T-helper 2 cell treated with Interferon-gamma antibody and Interleukin-4, amounts not matched to agents 100 ng/mL and 5 ng/mL, for 36 hours (primary cell): ENCODE measurements at regions not wholly inside any gene's neighbourhood (a gene's known extent, or its start where the extent isn't known, plus 50 kb on each side); places are given as distances from the start of the nearest gene placed in this dataset.

Source experiments
- intact Hi-C: fragments of 100-400 bp; cut with micrococcal nuclease; formaldehyde crosslinking; loops from one replicate; pipeline ENCODE4 v1.15.1; 2023

DNA sequence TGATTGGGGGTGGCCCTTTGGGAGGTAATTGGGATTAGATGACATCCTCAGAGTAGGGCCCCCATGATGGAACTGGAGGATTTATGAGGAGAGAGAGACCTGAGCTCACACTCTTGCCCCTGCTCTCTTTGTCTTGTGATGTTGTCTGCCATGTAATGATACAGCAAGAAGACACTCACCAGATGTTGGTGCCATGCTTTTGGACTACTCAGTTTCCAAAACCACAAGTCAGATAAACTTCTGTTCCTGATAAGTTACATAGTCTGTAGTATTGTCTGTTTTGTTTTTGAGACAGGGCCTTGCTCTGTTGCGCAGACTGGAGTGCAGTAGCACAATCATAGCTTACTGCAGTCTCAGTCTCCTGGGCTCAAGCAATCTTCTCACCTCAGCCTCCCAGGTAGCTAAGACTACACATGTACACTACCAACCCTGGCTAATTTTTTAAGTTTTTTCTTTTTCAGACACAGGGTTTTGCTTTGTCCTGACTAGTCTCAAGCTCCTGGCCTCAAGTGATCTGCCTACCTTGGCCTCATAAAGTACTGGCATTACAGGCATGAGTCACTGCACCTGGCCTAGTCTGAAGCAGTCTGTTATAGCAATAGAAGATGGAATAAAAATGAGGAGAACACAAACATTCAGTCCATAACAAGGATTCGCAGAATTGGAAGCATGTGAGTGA is 115.0 kb upstream of the GALNT2 start:
- intact Hi-C loops, result no loop called here

GRCh38 chr1:229952670-229953520 is 114.1 kb upstream of the GALNT2 start:
- intact Hi-C loops, result no loop called here

DNA sequence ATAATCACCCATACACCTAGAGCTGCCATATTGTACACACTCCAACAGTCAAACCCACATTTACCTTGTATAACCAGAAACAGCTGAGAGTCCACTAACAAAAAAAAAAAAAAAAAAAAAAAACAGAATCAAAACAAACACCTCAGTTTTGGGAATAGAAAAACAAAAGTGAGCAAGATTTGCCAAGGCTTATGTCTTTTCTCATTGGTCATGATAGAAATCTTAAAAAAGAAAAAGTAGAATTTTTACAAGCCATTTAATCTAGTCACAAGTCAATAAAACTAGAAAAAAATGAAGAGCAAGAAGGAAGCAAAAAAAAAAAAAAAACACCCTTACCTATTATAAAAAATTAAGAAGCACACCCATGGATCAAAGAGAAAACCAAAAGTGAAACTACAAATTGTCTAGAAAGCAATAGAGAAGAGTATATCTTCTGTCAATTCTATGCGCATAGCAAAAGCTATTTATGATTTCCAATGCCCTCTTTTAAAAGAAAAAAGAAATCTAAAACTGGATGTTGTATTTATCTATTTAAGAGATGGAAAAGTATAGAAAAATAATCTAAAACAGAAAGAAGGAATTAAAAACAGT is 113.2 kb upstream of the GALNT2 start:
- intact Hi-C loops, result no loop called here

GRCh38 chr1:229964281-229964680 is 102.8 kb upstream of the GALNT2 start:
- intact Hi-C loops, result no loop called here

- intact Hi-C loops, result no loop called here
Observed at GRCh38 chr1:229970714-229971113, 96.3 kb upstream of the GALNT2 start.

- intact Hi-C loops, result no loop called here
Observed at GRCh38 chr1:229971141-229971540, 95.9 kb upstream of the GALNT2 start.

GRCh38 chr1:229972600-229973296 is 94.3 kb upstream of the GALNT2 start:
- intact Hi-C loops, result no loop called here

GRCh38 chr1:229973297-229973612 is 93.8 kb upstream of the GALNT2 start:
- intact Hi-C loops, result no loop called here

DNA sequence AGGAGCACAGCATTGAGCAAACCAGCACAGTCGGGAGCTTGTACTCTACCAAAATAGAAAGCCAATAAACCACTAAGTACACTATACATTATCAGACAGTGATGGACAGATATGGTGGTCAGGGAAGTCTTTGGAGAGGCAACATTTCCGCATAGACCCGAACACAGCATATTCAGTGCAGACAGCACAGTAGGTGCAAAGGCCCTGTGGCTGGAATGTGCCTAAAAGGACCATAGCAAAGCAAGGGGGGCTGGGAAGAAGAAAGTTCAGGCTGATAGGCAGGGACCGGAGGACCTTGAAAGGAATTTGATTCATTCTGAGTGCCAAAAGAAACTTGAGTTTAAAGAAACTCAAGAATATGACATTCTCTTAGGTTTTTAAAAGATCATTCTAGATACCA is 92.0 kb upstream of the GALNT2 start:
- intact Hi-C loops, result no loop called here

DNA sequence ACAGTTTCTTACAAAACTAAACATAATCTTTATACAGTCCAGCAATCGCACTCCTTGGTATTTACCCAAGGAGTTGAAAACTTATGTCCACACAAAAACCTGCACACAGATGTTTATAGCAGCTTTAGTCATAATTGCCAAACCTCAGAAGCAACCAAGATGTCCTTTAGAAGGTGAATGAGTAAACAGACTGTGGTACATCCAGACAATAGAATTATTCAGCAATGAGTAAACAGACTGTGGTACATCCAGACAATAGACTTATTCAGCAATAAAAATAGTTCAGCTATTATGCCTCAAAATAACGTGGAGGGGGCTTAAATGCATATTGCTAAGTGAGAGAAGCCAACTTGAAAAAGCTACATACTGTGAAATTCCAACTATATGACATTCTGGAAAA is 87.0 kb upstream of the GALNT2 start:
- intact Hi-C loops, result no loop called here

DNA sequence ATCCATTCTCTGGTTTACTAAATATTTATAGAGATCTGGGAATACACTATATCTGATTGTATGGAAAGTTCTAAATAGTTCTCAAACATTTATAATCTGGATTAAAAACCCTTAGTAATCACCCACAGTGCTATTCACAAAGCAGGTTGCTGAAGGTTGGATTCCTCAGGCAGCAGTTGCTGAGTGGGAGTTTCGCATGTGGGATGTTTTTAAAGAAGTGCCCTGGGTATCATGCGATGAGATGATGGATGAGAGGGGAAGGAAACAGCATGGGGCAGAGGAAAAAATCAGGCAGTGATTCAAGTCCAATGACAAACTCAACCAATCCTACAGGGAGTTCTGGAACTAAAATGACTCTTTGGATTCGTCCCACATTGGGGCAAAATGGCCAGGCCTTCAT is 85.3 kb upstream of the GALNT2 start:
- intact Hi-C loops, result no loop called here

- intact Hi-C loops, result no loop called here
Observed at GRCh38 chr1:229984310-229984991, 82.6 kb upstream of the GALNT2 start.

- intact Hi-C loops, result no loop called here
Observed at GRCh38 chr1:229984992-229985612, 81.9 kb upstream of the GALNT2 start.

DNA sequence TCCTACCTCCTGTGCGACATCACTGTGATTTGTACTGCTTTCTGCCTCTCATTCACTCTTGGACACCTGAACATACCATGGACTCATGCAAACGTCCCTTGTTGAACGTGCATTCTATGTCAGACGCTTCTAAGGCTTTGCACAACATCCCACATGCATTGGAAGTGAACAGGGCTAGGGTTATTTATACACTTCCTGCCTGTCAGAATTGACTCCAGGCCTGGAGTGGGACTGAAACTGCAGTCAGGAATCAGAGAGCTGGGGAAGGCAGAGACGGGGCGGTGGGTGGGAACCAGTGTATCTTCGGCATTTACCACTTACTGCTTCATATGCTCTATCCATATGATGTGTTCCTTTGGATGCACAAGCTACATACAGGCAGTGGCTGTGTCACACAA is 81.4 kb upstream of the GALNT2 start:
- intact Hi-C loops, result no loop called here

DNA sequence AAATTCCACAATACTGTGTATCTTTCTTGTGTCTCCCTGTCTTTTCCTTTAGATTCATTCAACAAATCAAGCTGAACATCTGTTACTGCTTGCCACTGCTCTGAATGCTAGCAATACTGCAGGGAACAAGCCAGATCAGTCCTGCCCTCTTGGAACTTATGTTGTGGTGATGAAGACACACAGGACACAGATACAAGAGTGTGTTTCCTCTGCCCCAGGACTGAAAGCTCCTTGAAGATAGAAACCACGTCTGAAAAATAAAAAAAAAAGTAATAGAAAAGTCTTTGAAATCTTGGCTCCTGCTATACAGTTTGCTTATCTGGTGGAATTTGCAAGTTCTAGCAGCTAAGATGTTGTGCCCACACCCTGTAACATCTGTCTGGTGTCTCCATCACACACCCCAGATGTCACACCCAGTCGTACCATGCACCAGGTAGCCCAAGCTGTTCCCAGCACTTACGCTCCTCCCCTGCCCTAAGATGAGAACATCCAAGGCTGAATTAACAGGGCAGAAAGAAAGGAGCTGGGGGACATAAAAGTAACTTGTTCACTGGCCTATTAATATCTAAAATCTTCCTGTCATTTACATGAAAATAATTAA is 80.2 kb upstream of the GALNT2 start:
- intact Hi-C loops, result no loop called here

DNA sequence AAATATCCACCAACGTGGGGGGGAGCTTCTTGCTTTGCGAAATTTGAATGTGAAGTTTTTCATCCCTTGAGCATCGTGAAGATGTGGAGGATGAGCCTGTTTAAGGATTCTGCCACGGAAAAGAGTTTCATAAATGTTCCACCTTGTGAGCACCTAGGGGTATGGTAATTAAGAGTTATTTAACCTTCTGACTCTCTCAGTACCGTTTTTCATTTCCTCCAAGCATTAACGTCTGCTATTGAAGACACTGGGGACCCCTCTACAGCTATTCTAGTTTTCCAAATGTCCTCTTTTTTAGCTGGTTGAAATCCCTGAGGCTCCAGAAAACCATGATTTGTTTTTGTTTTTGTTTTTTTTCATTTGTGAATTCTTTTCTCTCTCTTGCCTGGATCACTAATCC is 79.1 kb upstream of the GALNT2 start:
- intact Hi-C loops, result no loop called here

DNA sequence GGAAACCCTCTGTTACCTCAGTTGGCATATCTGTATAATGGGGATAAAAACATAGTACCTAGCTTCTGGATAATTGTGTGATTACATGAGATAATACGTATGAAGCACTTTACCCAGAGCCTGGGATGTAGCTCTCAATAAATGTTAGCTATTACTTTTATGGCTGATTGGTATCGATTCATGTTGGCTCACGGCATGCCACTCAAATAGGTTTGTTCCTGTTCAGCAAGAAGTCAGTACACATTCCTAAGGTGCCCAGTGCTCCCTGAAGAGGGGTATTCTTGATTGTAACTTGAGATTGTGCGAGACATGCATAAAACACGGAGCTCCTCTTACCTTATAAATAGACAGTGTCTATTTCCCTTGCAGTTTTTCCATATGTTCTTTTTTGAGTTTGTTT is 78.5 kb upstream of the GALNT2 start:
- intact Hi-C loops, result no loop called here

GRCh38 chr1:229989591-229990248 is 77.3 kb upstream of the GALNT2 start:
- intact Hi-C loops, result no loop called here

- intact Hi-C loops, result no loop called here
Observed at GRCh38 chr1:229990326-229990725, 76.7 kb upstream of the GALNT2 start.

DNA sequence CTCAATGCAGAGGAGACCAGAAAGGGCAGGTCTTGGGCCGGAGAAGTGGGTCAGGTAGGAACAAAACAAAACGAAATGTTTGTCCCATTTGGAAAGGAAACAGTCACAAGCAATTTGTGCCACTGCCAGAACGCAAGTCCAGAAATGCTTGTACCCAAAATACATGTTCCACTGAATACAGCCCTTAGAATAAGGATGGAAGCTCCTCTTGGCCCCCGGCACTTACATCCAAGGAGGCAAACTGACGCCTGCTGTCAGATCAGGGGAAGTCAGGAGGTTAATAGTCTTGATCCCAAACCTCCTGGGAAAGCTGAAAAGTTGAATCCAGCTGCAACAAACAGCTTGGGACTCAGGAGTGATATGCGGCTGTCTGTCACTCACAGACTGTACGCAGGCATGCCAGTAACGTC is 75.9 kb upstream of the GALNT2 start:
- intact Hi-C loops, result no loop called here
